Stomach (tissue), 8 donors: ENCODE measurements at regions not wholly inside any gene's neighbourhood (a gene's known extent, or its start where the extent isn't known, plus 50 kb on each side); places are given as distances from the start of the nearest gene placed in this dataset.

Source experiments
- DNase-seq, 2 donors: peaks; one replicate each; pipeline versions ENCODE4 v3.0.0 to v3.0.0-alpha.2; 2013 to 2019
- H3K27ac ChIP-seq, 5 donors: fragments of 200-600 bp in 4 of 5; sonication (generic) in 4 of 5; one replicate each; pipeline ENCODE4 v1.5.1; 2013 to 2019; ENCODE audit warnings: mild to moderate bottlenecking in 1 of 5, moderate library complexity in 1 of 5
- H3K27me3 ChIP-seq, 3 donors: fragments of 200-600 bp; sonication (generic); one replicate each; pipeline ENCODE4 v1.5.1; 2017 to 2019; ENCODE audit warnings: mixed run types in 1 of 3
- H3K36me3 ChIP-seq, 4 donors: fragments of 200-600 bp; sonication (generic); 1 replicate in 3 of 4; 2 replicates in 1 of 4; pipeline ENCODE4 v1.5.1; 2016 to 2019
- H3K4me1 ChIP-seq, 4 donors: fragments of 200-600 bp; sonication (generic); one replicate each; pipeline ENCODE4 v1.5.1; 2016 to 2019
- H3K4me3 ChIP-seq, 4 donors: fragments of 200-600 bp; sonication (generic) in 3 of 4; one replicate each; pipeline ENCODE4 v1.5.1; 2016 to 2019; ENCODE audit warnings: mild to moderate bottlenecking in 1 of 4
- H3K9me3 ChIP-seq, 4 donors: fragments of 200-600 bp; sonication (generic); one replicate each; pipeline ENCODE4 v1.5.1; 2016 to 2019
- CTCF ChIP-seq, 7 experiments: fragments of 450-650 bp in 4 of 7; fragments of 200-600 bp in 3 of 7; sonication (generic) in 3 of 7; IDR thresholded peaks; one replicate each; pipeline ENCODE4 v1.5.1; 2016 to 2019; ENCODE audit warnings: antibody characterized with exemption in 7 of 7, control low read depth in 2 of 7, mild to moderate bottlenecking in 1 of 7
- EP300 ChIP-seq: sonication (generic); formaldehyde crosslinking; IDR thresholded peaks from one replicate; pipeline ENCODE4 v1.6.1; 2017; ENCODE audit warnings: antibody characterized with exemption
- POLR2A ChIP-seq, 4 donors: fragments of 450-650 bp; IDR thresholded peaks; one replicate each; pipeline ENCODE4 v1.6.1; 2016; ENCODE audit warnings: antibody characterized with exemption in 4 of 4, control low read depth in 2 of 4, mild to moderate bottlenecking in 1 of 4, moderate library complexity in 1 of 4
- POLR2AphosphoS5 ChIP-seq, 3 donors: sonication (generic); formaldehyde crosslinking; IDR thresholded peaks; one replicate each; pipeline ENCODE4 v1.6.1; 2016; ENCODE audit warnings: antibody characterized with exemption in 3 of 3
- WGBS, 5 donors: extraction: QIAGEN DNeasy Blood & Tissue Kit in 3 of 5; methylation state at CpG; one replicate each; pipeline versions ENCODE4 v1.1.5 to v1.1.7; 2013 to 2018; 5-methylcytosine and 5-hydroxymethylcytosine counted together
- intact Hi-C: fragments of 100-400 bp; cut with DNase I; formaldehyde crosslinking; loops from one replicate; pipeline ENCODE4 v1.15.1; 2023; ENCODE audit warnings: low total_unique reads
- donor health status: healthy with polysubstance abuse.
- donor health status: Bipolar disorder and iron deficiency.
- donor health status: healthy.

- TF ChIP-seq POLR2AphosphoS5 (IDR thresholded peaks at IDR 0.05) = no peak
- no peak for TF ChIP-seq EP300
- TF ChIP-seq CTCF (IDR thresholded peaks at IDR 0.05) = no peak
- no peak for TF ChIP-seq POLR2A (IDR thresholded peaks at IDR 0.05)
- Histone ChIP-seq H3K36me3 (no peaks in the 10 kb centered on the region), H3K4me1 (peaks cover 0 to 24% (median 10%) of the 10 kb centered on the region in 4 donors), H3K4me3 (no peak overlapping the region), H3K27me3 (no peaks in the 10 kb centered on the region), H3K27ac (no peak overlapping the region), H3K9me3 (no peaks in the 10 kb centered on the region)
- intact Hi-C loops = no loop called here
- DNase-seq = peak; percentile 32 to 79
- WGBS, 5 donors = 57 to 72% (median 66%) methylated on average over 4 of the region's 4 CpGs
Measured at GRCh38 chr10:78579995-78580394, 488.8 kb upstream of the ZMIZ1 start.

- WGBS, 5 donors = 57 to 86% (median 80%) methylated on average over 4 of the region's 4 CpGs
- Histone ChIP-seq H3K27ac (no peak overlapping the region), H3K4me3 (no peak overlapping the region), H3K4me1 (peaks cover 0 to 20% (median 9%) of the 10 kb centered on the region in 4 donors), H3K9me3 (no peaks in the 10 kb centered on the region), H3K27me3 (no peaks in the 10 kb centered on the region), H3K36me3 (no peaks in the 10 kb centered on the region)
- DNase-seq = no peak
- intact Hi-C loops = no loop called here
- no peak for TF ChIP-seq EP300
- TF ChIP-seq POLR2A (IDR thresholded peaks at IDR 0.05) = no peak
- TF ChIP-seq POLR2AphosphoS5 (IDR thresholded peaks at IDR 0.05) = no peak
- TF ChIP-seq CTCF (IDR thresholded peaks at IDR 0.05) = no peak
Measured at GRCh38 chr10:78581133-78581694, 487.6 kb upstream of the ZMIZ1 start.

GRCh38 chr10:78582540-78582939, 486.2 kb upstream of the ZMIZ1 start:
- DNase-seq = no peak
- H3K4me1 ChIP-seq = peaks cover 0 to 22% (median 9%) of the 10 kb centered on the region in 4 donors
- intact Hi-C loops = no loop called here
- TF ChIP-seq POLR2AphosphoS5 (IDR thresholded peaks at IDR 0.05) (no peak), CTCF (IDR thresholded peaks at IDR 0.05) (no peak), POLR2A (IDR thresholded peaks at IDR 0.05) (no peak), EP300 (no peak)
- peak overlapping the region in 1 of 5 donors; percentile 16 for H3K27ac ChIP-seq
- H3K27me3 ChIP-seq = no peaks in the 10 kb centered on the region
- H3K4me3 ChIP-seq = no peak overlapping the region
- no peaks in the 10 kb centered on the region for H3K36me3 ChIP-seq
- no peaks in the 10 kb centered on the region for H3K9me3 ChIP-seq

GRCh38 chr10:78584266-78584665, 484.5 kb upstream of the ZMIZ1 start:
- Histone ChIP-seq H3K36me3 (no peaks in the 10 kb centered on the region), H3K9me3 (no peaks in the 10 kb centered on the region), H3K27me3 (no peaks in the 10 kb centered on the region), H3K4me1 (peaks cover 5 to 33% (median 18%) of the 10 kb centered on the region in 4 donors), H3K27ac (peak overlapping the region in 1 of 5 donors; percentile 36), H3K4me3 (no peak overlapping the region)
- TF ChIP-seq POLR2AphosphoS5 (IDR thresholded peaks at IDR 0.05) (no peak), EP300 (no peak), POLR2A (IDR thresholded peaks at IDR 0.05) (no peak), CTCF (IDR thresholded peaks at IDR 0.05) (no peak)
- WGBS, 5 donors = 73 to 85% (median 78%) methylated on average over 3 to 4 of the region's 4 CpGs
- DNase-seq = no peak
- intact Hi-C loops = no loop called here
